Neural progenitor cell (in vitro differentiated cells): ENCODE measurements at regions not wholly inside any gene's neighbourhood (a gene's known extent, or its start where the extent isn't known, plus 50 kb on each side); places are given as distances from the start of the nearest gene placed in this dataset.

Experiments used
- DNase-seq: peaks from one replicate; pipeline ENCODE4 v3.0.0-alpha.2; 2016; ENCODE audit warnings: low spot score
- H2AFZ ChIP-seq: fragments of 200-600 bp; sonication (generic); replicated peaks from 2 replicates; pipeline ENCODE4 v1.6.1; 2016; ENCODE audit warnings: antibody characterized with exemption
- H3F3A ChIP-seq: fragments of 200-600 bp; sonication (generic); 2 replicates; pipeline ENCODE4 v1.6.1; 2016; ENCODE audit warnings: antibody characterized with exemption, low read depth
- H3K27ac ChIP-seq: fragments of 200-600 bp; sonication (generic); 2 replicates; pipeline ENCODE4 v1.5.1; 2016; ENCODE audit warnings: mild to moderate bottlenecking
- H3K27me3 ChIP-seq: fragments of 200-600 bp; sonication (generic); 2 replicates; pipeline ENCODE4 v1.6.1; 2016; ENCODE audit warnings: mild to moderate bottlenecking, moderate library complexity
- H3K36me3 ChIP-seq: fragments of 200-600 bp; sonication (generic); 2 replicates; pipeline ENCODE4 v1.5.1; 2016
- H3K4me1 ChIP-seq: fragments of 200-600 bp; sonication (generic); 2 replicates; pipeline ENCODE4 v1.6.1; 2016; ENCODE audit warnings: mixed run types
- H3K4me2 ChIP-seq: fragments of 200-600 bp; sonication (generic); 2 replicates; pipeline ENCODE4 v1.6.1; 2016
- H3K4me3 ChIP-seq: fragments of 200-600 bp; sonication (generic); 2 replicates; pipeline ENCODE4 v1.5.1; 2016
- H3K79me2 ChIP-seq: fragments of 200-600 bp; sonication (generic); 2 replicates; pipeline ENCODE4 v1.6.1; 2016; ENCODE audit warnings: low read depth
- H3K9ac ChIP-seq: fragments of 200-600 bp; sonication (generic); 2 replicates; pipeline ENCODE4 v1.6.1; 2016
- H3K9me3 ChIP-seq: fragments of 200-600 bp; sonication (generic); 2 replicates; pipeline ENCODE4 v1.5.1; 2016; ENCODE audit warnings: low read depth
- H4K20me1 ChIP-seq: fragments of 200-600 bp; sonication (generic); 2 replicates; pipeline ENCODE4 v1.6.1; 2016; ENCODE audit warnings: low read depth
- H3K27ac Mint-ChIP-seq: 3 replicates; pipeline ENCODE4 v1.8.0; 2021; ENCODE audit warnings: mixed read lengths
- H3K27me3 Mint-ChIP-seq: 2 replicates; pipeline ENCODE4 v1.8.0; 2022; ENCODE audit warnings: low read depth, mild to moderate bottlenecking, inconsistent platforms, moderate library complexity, mixed read lengths; ENCODE audit not compliant: insufficient read depth
- H3K36me3 Mint-ChIP-seq: 3 replicates; pipeline ENCODE4 v1.8.0; 2021; ENCODE audit warnings: mixed read lengths
- H3K4me1 Mint-ChIP-seq: 3 replicates; pipeline ENCODE4 v1.8.0; 2021; ENCODE audit warnings: mixed read lengths
- H3K4me3 Mint-ChIP-seq: 3 replicates; pipeline ENCODE4 v1.8.0; 2021; ENCODE audit warnings: mild to moderate bottlenecking, moderate library complexity, mixed read lengths
- H3K9me3 Mint-ChIP-seq: 3 replicates; pipeline ENCODE4 v1.8.0; 2020; ENCODE audit warnings: mixed read lengths
- CTCF ChIP-seq: fragments of 200-600 bp; sonication (generic); IDR thresholded peaks from 2 replicates; pipeline ENCODE4 v1.5.1; 2017; ENCODE audit warnings: antibody characterized with exemption, mild to moderate bottlenecking
- EZH2 ChIP-seq: fragments of 200-600 bp; sonication (generic); IDR thresholded peaks from 2 replicates; pipeline ENCODE4 v1.6.1; 2017; ENCODE audit warnings: antibody characterized with exemption, mild to moderate bottlenecking, moderate library complexity
- EZH2phosphoT487 ChIP-seq: fragments of 200-600 bp; sonication (generic); IDR thresholded peaks from 2 replicates; pipeline ENCODE4 v1.6.1; 2017; ENCODE audit warnings: antibody characterized with exemption

- Histone ChIP-seq H3K9me3 (no peaks in the 10 kb centered on the region), H3K27me3 (no peaks in the 10 kb centered on the region), H3K4me1 (peaks cover under 1% of the 10 kb centered on the region), H3K9ac (no peak overlapping the region), H3K4me3 (no peak overlapping the region), H3K4me2 (no peak overlapping the region), H3F3A (peaks cover 10% of the 10 kb centered on the region), H3K27ac (no peak overlapping the region), H3K79me2 (no peaks in the 10 kb centered on the region), H2AFZ (no peak overlapping the region), H4K20me1 (no peaks in the 10 kb centered on the region), H3K36me3 (no peaks in the 10 kb centered on the region)
- Mint-ChIP-seq H3K4me1 (peaks cover 12% of the 10 kb centered on the region), H3K27me3 (no peaks in the 10 kb centered on the region), H3K27ac (peak overlapping the region; percentile 14), H3K36me3 (peaks cover 17% of the 10 kb centered on the region), H3K4me3 (no peak overlapping the region), H3K9me3 (peaks cover 46% of the 10 kb centered on the region)
- TF ChIP-seq EZH2, result no peak
- no peak for TF ChIP-seq CTCF
- TF ChIP-seq EZH2phosphoT487, result no peak
- DNase-seq, result no peak
These were observed 151.9 kb downstream of the AKR1D1 start for GRCh38 chr7:138228119-138228518.

- TF ChIP-seq EZH2phosphoT487, result no peak
- TF ChIP-seq CTCF, result no peak
- no peak for TF ChIP-seq EZH2
- no peaks in the 10 kb centered on the region for H3K4me1 ChIP-seq
- no peak overlapping the region for H3K9ac ChIP-seq
- H3F3A ChIP-seq, result peaks cover 3% of the 10 kb centered on the region
- no peaks in the 10 kb centered on the region for H3K27me3 ChIP-seq
- H3K36me3 ChIP-seq, result no peaks in the 10 kb centered on the region
- H3K9me3 ChIP-seq, result no peaks in the 10 kb centered on the region
- Mint-ChIP-seq H3K4me3 (no peak overlapping the region), H3K9me3 (peaks cover 45% of the 10 kb centered on the region), H3K4me1 (peaks cover 12% of the 10 kb centered on the region), H3K27ac (no peak overlapping the region), H3K27me3 (no peaks in the 10 kb centered on the region), H3K36me3 (peaks cover 16% of the 10 kb centered on the region)
- H3K27ac ChIP-seq, result no peak overlapping the region
- no peak overlapping the region for H3K4me2 ChIP-seq
- H3K4me3 ChIP-seq, result no peak overlapping the region
- H3K79me2 ChIP-seq, result no peaks in the 10 kb centered on the region
- no peaks in the 10 kb centered on the region for H4K20me1 ChIP-seq
- H2AFZ ChIP-seq, result peak overlapping the region; percentile 64
- DNase-seq, result no peak
These were observed 152.5 kb downstream of the AKR1D1 start for GRCh38 chr7:138228769-138229168.

- TF ChIP-seq EZH2 (no peak), CTCF (no peak), EZH2phosphoT487 (no peak)
- no peaks in the 10 kb centered on the region for H3K4me1 Mint-ChIP-seq
- no peak for DNase-seq
These were observed 156.9 kb downstream of the AKR1D1 start for GRCh38 chr7:138233189-138233588.

More at GRCh38 chr7:138233189-138233588, 156.9 kb downstream of the AKR1D1 start:
- H3K27ac Mint-ChIP-seq, result no peak overlapping the region
- H4K20me1 ChIP-seq, result no peaks in the 10 kb centered on the region
- H3K79me2 ChIP-seq, result no peaks in the 10 kb centered on the region
- H3K36me3 ChIP-seq, result no peaks in the 10 kb centered on the region
- H3K9ac ChIP-seq, result no peak overlapping the region
- H3K9me3 ChIP-seq, result peaks cover 2% of the 10 kb centered on the region
- no peak overlapping the region for H3K4me3 ChIP-seq
- peaks cover 23% of the 10 kb centered on the region for H3K36me3 Mint-ChIP-seq
- H3K4me2 ChIP-seq, result no peak overlapping the region
- no peaks in the 10 kb centered on the region for H3F3A ChIP-seq
- peaks cover 40% of the 10 kb centered on the region for H3K9me3 Mint-ChIP-seq
- no peaks in the 10 kb centered on the region for H3K27me3 ChIP-seq
- no peaks in the 10 kb centered on the region for H3K4me1 ChIP-seq
- no peak overlapping the region for H3K27ac ChIP-seq
- H3K4me3 Mint-ChIP-seq, result no peak overlapping the region
- no peak overlapping the region for H2AFZ ChIP-seq
- H3K27me3 Mint-ChIP-seq, result no peaks in the 10 kb centered on the region
